ENCODE measurements at regions not wholly inside any gene's neighbourhood (a gene's known extent, or its start where the extent isn't known, plus 50 kb on each side); places are given as distances from the start of the nearest gene placed in this dataset.

DNA sequence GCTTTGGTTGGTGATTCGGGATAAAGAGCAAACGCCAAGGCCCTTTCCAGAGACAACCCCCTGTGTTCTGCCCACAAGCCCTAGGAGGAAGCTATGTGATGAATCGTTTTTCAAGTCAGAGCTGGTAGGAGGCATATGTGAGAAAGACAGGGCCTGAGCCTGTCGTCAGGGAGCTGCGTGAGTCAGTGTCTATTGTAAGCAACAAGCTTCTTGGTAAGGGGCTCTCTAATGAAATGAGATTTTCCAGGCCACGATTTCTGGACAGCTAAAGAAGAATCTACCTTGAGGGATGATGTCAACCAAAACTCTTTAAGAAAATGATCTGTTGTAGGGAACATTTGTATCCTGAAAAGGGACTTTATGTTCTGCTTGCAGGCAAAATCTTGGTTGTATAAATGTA is 318.9 kb upstream of the IL12A start:
- TF ChIP-seq, protein P1, sequence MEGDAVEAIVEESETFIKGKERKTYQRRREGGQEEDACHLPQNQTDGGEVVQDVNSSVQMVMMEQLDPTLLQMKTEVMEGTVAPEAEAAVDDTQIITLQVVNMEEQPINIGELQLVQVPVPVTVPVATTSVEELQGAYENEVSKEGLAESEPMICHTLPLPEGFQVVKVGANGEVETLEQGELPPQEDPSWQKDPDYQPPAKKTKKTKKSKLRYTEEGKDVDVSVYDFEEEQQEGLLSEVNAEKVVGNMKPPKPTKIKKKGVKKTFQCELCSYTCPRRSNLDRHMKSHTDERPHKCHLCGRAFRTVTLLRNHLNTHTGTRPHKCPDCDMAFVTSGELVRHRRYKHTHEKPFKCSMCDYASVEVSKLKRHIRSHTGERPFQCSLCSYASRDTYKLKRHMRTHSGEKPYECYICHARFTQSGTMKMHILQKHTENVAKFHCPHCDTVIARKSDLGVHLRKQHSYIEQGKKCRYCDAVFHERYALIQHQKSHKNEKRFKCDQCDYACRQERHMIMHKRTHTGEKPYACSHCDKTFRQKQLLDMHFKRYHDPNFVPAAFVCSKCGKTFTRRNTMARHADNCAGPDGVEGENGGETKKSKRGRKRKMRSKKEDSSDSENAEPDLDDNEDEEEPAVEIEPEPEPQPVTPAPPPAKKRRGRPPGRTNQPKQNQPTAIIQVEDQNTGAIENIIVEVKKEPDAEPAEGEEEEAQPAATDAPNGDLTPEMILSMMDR (IDR thresholded peaks at IDR 0.05; ENCODE audit: low read length) = no peak
- TF ChIP-seq EZH2 (optimal IDR thresholded peaks at IDR 0.05; ENCODE audit: low read depth, low read length) (no peak), EZH2phosphoT487 (IDR thresholded peaks at IDR 0.05; ENCODE audit: low read length) (no peak)

Data from MM.1S (cell line).